ENCODE measurements at regions not wholly inside any gene's neighbourhood (a gene's known extent, or its start where the extent isn't known, plus 50 kb on each side); places are given as distances from the start of the nearest gene placed in this dataset.

- TF ChIP-seq CTCF (IDR thresholded peaks at IDR 0.05 in 8 of 11, conservative IDR thresholded peaks at IDR 0.05 in 3 of 11) (no peak), POLR2AphosphoS5 (IDR thresholded peaks at IDR 0.05) (no peak)
Observed at GRCh38 chr9:14455243-14455642, 141.3 kb upstream of the NFIB start.
